ENCODE measurements at regions not wholly inside any gene's neighbourhood (a gene's known extent, or its start where the extent isn't known, plus 50 kb on each side); places are given as distances from the start of the nearest gene placed in this dataset.

DNA sequence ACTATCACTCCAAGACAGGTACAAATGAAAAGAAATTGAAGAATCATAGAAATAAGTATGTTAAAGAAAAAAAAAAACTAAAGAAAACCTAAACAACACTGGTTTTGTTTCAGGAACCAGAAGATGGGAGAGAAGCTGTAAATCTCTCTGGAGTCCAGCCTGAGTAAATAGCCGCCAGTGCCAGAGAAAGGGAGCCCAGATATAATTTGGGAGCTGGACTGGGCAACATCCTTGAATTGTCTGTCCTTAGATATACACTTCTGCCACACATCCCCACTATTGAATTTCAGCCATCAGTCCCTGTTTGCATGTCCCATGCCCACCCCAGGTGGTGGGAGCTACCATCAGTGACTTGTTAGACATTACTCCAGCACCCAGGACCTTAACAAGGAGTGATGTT, 979.6 kb downstream of the DTWD2 start:
- CTCF ChIA-PET: no interaction called here
- Histone ChIP-seq H3K27me3 (ENCODE audit: control insufficient read depth in 2 of 2, insufficient read depth in 2 of 2, low read length in 2 of 2) (no peaks in the 10 kb centered on the region), H3K9ac (replicated peaks; ENCODE audit: extremely low read depth, insufficient read depth, low read length) (no peak overlapping the region), H3K9me3 (replicated peaks; ENCODE audit: control insufficient read depth, insufficient read depth, low read length) (no peaks in the 10 kb centered on the region), H2AFZ (ENCODE audit: low read depth, low read length) (no peak overlapping the region), H3K4me1 (ENCODE audit: control insufficient read depth, extremely low read depth, insufficient read depth, low read length) (no peaks in the 10 kb centered on the region), H3K4me2 (ENCODE audit: insufficient read depth, low read length) (no peak overlapping the region), H4K20me1 (replicated peaks; ENCODE audit: control insufficient read depth, extremely low read depth, insufficient read depth, low read length) (no peaks in the 10 kb centered on the region), H3K9me1 (replicated peaks; ENCODE audit: control insufficient read depth, extremely low read depth, insufficient read depth, low read length) (no peaks in the 10 kb centered on the region), H3K36me3 (ENCODE audit: control insufficient read depth in 2 of 2, extremely low read depth in 1 of 2, insufficient read depth in 2 of 2, low read length in 2 of 2) (no peaks in the 10 kb centered on the region), H3K79me2 (ENCODE audit: control insufficient read depth, insufficient read depth, low read length) (no peaks in the 10 kb centered on the region), H3K4me3 (replicated peaks in 1 of 3; ENCODE audit: insufficient read depth in 1 of 3, low read depth in 1 of 3, low read length in 3 of 3) (no peak overlapping the region), H3K27ac (ENCODE audit: insufficient read depth, low read depth, low read length) (no peak overlapping the region)
- FAIRE-seq (no peak), DNase-seq (ENCODE audit: low read depth, low spot score) (no peak)
- TF ChIP-seq EZH2 (IDR thresholded peaks at IDR 0.05; ENCODE audit: borderline replicate concordance, low read depth, low read length, severe bottlenecking) (no peak), JUN (IDR thresholded peaks at IDR 0.05; ENCODE audit: borderline replicate concordance, insufficient read depth, insufficient read length, low read depth) (no peak), CTCF (IDR thresholded peaks at IDR 0.05; ENCODE audit: extremely low read depth in 1 of 2, insufficient read depth in 1 of 2, low read depth in 1 of 2, low read length in 2 of 2) (no peak), MYC (IDR thresholded peaks at IDR 0.05; ENCODE audit: low read depth, low read length) (no peak), GATA2 (IDR thresholded peaks at IDR 0.05; ENCODE audit: insufficient read depth, insufficient read length, low read depth, low read length) (no peak), FOS (IDR thresholded peaks at IDR 0.05; ENCODE audit: borderline replicate concordance, insufficient read depth, low read length) (no peak), POLR2A (IDR thresholded peaks at IDR 0.05; ENCODE audit: low read depth, low read length) (no peak)
- POLR2A ChIA-PET: no interaction called here
- no TSS peak for BruUV-seq (replicated peaks)
- dilution Hi-C loops (cut with MboI; ENCODE audit: extremely low pct_ligation_motif_present, low sequenced_read_pairs): no loop called here
- intact Hi-C loops (cut with micrococcal nuclease): no loop called here

DNA sequence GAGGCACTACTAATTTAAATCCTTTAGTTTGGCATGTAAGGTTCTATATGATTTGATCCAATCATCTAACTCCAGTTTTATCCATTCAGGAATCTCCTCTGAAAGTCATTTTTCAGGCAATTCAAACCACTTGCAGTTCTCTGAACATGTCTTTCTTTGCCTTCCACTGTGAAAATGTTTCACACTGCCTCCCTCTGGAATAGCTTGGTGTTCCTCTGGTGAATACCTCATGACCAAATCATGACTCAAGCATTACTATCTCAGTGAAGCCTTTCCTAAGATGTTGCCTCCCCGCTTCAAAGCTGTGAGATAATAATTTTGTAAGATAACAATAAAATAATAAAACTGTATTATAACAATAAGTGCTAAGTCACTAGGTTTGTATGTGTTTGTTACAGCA, 981.1 kb downstream of the DTWD2 start:
- POLR2A ChIA-PET: no interaction called here
- FAIRE-seq: no peak
- BruUV-seq (replicated peaks): no TSS peak

More for the DNA sequence above, 981.1 kb downstream of the DTWD2 start:
- TF ChIP-seq FOS (IDR thresholded peaks at IDR 0.05; ENCODE audit: borderline replicate concordance, insufficient read depth, low read length): no peak
- no peak for TF ChIP-seq EZH2 (IDR thresholded peaks at IDR 0.05; ENCODE audit: borderline replicate concordance, low read depth, low read length, severe bottlenecking)
- TF ChIP-seq, protein P1, sequence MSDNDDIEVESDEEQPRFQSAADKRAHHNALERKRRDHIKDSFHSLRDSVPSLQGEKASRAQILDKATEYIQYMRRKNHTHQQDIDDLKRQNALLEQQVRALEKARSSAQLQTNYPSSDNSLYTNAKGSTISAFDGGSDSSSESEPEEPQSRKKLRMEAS (IDR thresholded peaks at IDR 0.05; ENCODE audit: insufficient read depth, insufficient read length): no peak
- no peak for TF ChIP-seq GATA2 (IDR thresholded peaks at IDR 0.05; ENCODE audit: insufficient read depth, insufficient read length, low read depth, low read length)
- no peak for TF ChIP-seq MYC (IDR thresholded peaks at IDR 0.05; ENCODE audit: low read depth, low read length)
- TF ChIP-seq POLR2A (IDR thresholded peaks at IDR 0.05; ENCODE audit: low read depth, low read length): no peak
- TF ChIP-seq POLR2AphosphoS5 (IDR thresholded peaks at IDR 0.05; ENCODE audit: insufficient read depth, low read depth, low read length): no peak
- Histone ChIP-seq H3K79me2 (ENCODE audit: control insufficient read depth, insufficient read depth, low read length) (no peaks in the 10 kb centered on the region), H3K9me3 (replicated peaks; ENCODE audit: control insufficient read depth, insufficient read depth, low read length) (no peaks in the 10 kb centered on the region), H3K9me1 (replicated peaks; ENCODE audit: control insufficient read depth, extremely low read depth, insufficient read depth, low read length) (no peaks in the 10 kb centered on the region), H3K4me3 (replicated peaks in 1 of 3; ENCODE audit: insufficient read depth in 1 of 3, low read depth in 1 of 3, low read length in 3 of 3) (no peak overlapping the region), H3K27ac (ENCODE audit: insufficient read depth, low read depth, low read length) (no peak overlapping the region), H2AFZ (ENCODE audit: low read depth, low read length) (no peak overlapping the region), H3K36me3 (ENCODE audit: control insufficient read depth in 2 of 2, extremely low read depth in 1 of 2, insufficient read depth in 2 of 2, low read length in 2 of 2) (no peaks in the 10 kb centered on the region), H3K27me3 (ENCODE audit: control insufficient read depth in 2 of 2, insufficient read depth in 2 of 2, low read length in 2 of 2) (no peaks in the 10 kb centered on the region), H4K20me1 (replicated peaks; ENCODE audit: control insufficient read depth, extremely low read depth, insufficient read depth, low read length) (no peaks in the 10 kb centered on the region), H3K4me1 (ENCODE audit: control insufficient read depth, extremely low read depth, insufficient read depth, low read length) (no peaks in the 10 kb centered on the region), H3K9ac (replicated peaks; ENCODE audit: extremely low read depth, insufficient read depth, low read length) (no peak overlapping the region), H3K4me2 (ENCODE audit: insufficient read depth, low read length) (no peak overlapping the region)
- dilution Hi-C loops (cut with MboI; ENCODE audit: extremely low pct_ligation_motif_present, low sequenced_read_pairs): no loop called here
- intact Hi-C loops (cut with micrococcal nuclease): no loop called here
- CTCF ChIA-PET: no interaction called here
- DNase-seq (ENCODE audit: low read depth, low spot score): no peak
